H1 (cell line): ENCODE measurements at regions not wholly inside any gene's neighbourhood (a gene's known extent, or its start where the extent isn't known, plus 50 kb on each side); places are given as distances from the start of the nearest gene placed in this dataset.

Source experiments
- CTCF ChIA-PET: fragments of 300-600 bp; sonication (Branson Sonifier 250); formaldehyde crosslinking; loops from one replicate; lab custom pipeline; 2021; ENCODE audit not compliant: partially characterized antibody; lab: Charles Lee
- POLR2A ChIA-PET: fragments of 300-600 bp; sonication (Branson Sonifier 250); formaldehyde crosslinking; loops from one replicate; lab custom pipeline; 2021; ENCODE audit warnings: inconsistent platforms; ENCODE audit not compliant: partially characterized antibody; lab: Charles Lee
- DNase-seq, 2 experiments: peaks; one replicate each; pipeline versions ENCODE4 v3.0.0 to v3.0.0-alpha.2; 2010 to 2022; ENCODE audit warnings: low spot score in 2 of 2, low read depth in 1 of 2, mixed read lengths in 1 of 2
- FAIRE-seq: peaks from 2 replicates; lab custom pipeline; 2011; peaks lifted over from hg19 to GRCh38; lab: Jason Lieb, UNC
- H2AFZ ChIP-seq: 2 replicates; pipeline ENCODE4 v1.8.1; 2012; ENCODE audit warnings: low read length, inconsistent platforms
- H2AK5ac ChIP-seq: 2 replicates; pipeline ENCODE4 v1.6.1; 2013; ENCODE audit warnings: low read depth, low read length
- H2BK120ac ChIP-seq: replicated peaks from 2 replicates; pipeline ENCODE3; 2013; ENCODE audit warnings: low read depth, low read length, inconsistent platforms
- H2BK12ac ChIP-seq: 2 replicates; pipeline ENCODE4 v1.6.1; 2013; ENCODE audit warnings: low read depth, low read length
- H2BK15ac ChIP-seq: 2 replicates; pipeline ENCODE4 v1.6.1; 2013; ENCODE audit warnings: low read length
- H2BK20ac ChIP-seq: 2 replicates; pipeline ENCODE4 v1.6.1; 2013; ENCODE audit warnings: low read length
- H2BK5ac ChIP-seq: 2 replicates; pipeline ENCODE4 v1.6.1; 2013; ENCODE audit warnings: low read depth, low read length
- H3K14ac ChIP-seq: 2 replicates; pipeline ENCODE4 v1.6.1; 2013; ENCODE audit warnings: inconsistent platforms; ENCODE audit not compliant: insufficient read length
- H3K18ac ChIP-seq: 2 replicates; pipeline ENCODE4 v1.6.1; 2013; ENCODE audit warnings: low read length; ENCODE audit errors: extremely low read depth
- H3K23ac ChIP-seq: 2 replicates; pipeline ENCODE4 v1.6.1; 2013; ENCODE audit warnings: inconsistent platforms; ENCODE audit not compliant: insufficient read length
- H3K23me2 ChIP-seq: 2 replicates; pipeline ENCODE4 v1.6.1; 2013; ENCODE audit warnings: low read depth, low read length
- H3K27ac ChIP-seq: 2 replicates; pipeline ENCODE4 v1.6.1; 2011; ENCODE audit warnings: low read depth, low read length, inconsistent platforms
- H3K27me3 ChIP-seq, 4 experiments: replicated peaks in 1 of 4; 1 replicate in 1 of 4; 2 replicates in 3 of 4; pipeline versions ENCODE4 v1.6.1 to v1.8.1; 2011 to 2013; ENCODE audit warnings: low read length in 3 of 4, mild to moderate bottlenecking in 3 of 4, inconsistent platforms in 2 of 4, mixed read lengths in 2 of 4, moderate library complexity in 1 of 4; ENCODE audit not compliant: control insufficient read depth in 3 of 4, insufficient read depth in 3 of 4; ENCODE audit errors: extremely low read depth in 1 of 4
- H3K36me3 ChIP-seq, 4 experiments: 2 replicates each; pipeline versions ENCODE4 v1.6.1 to v1.8.1; 2011 to 2013; ENCODE audit warnings: mild to moderate bottlenecking in 4 of 4, low read length in 3 of 4, moderate library complexity in 2 of 4, control low read depth in 1 of 4, inconsistent platforms in 1 of 4; ENCODE audit not compliant: insufficient read depth in 4 of 4, control insufficient read depth in 2 of 4
- H3K4ac ChIP-seq: replicated peaks from 2 replicates; pipeline ENCODE3; 2013; ENCODE audit warnings: low read length, low read depth, mixed read lengths, inconsistent platforms; ENCODE audit not compliant: insufficient read length
- H3K4me1 ChIP-seq, 4 experiments: replicated peaks in 1 of 4; 1 replicate in 1 of 4; 2 replicates in 3 of 4; pipeline versions ENCODE4 v1.6.1 to v1.8.1; 2011 to 2013; ENCODE audit warnings: low read length in 3 of 4, inconsistent platforms in 2 of 4, mixed read lengths in 1 of 4; ENCODE audit not compliant: insufficient read depth in 4 of 4, control insufficient read depth in 3 of 4
- H3K4me2 ChIP-seq, 2 experiments: 2 replicates each; pipeline versions ENCODE4 v1.6.1 to v1.8.1; 2011 to 2013; ENCODE audit warnings: low read depth in 2 of 2, low read length in 2 of 2, control low read depth in 1 of 2, inconsistent platforms in 1 of 2, mild to moderate bottlenecking in 1 of 2; ENCODE audit not compliant: insufficient read depth in 1 of 2
- H3K4me3 ChIP-seq, 4 experiments: fragments of 200-600, 300-600 bp in 1 of 4; sonication (generic), shearing (Covaris generic), sonication (Bioruptor Twin) in 1 of 4; 2 replicates each; pipeline versions ENCODE4 v1.5.1 to v1.8.1; 2011 to 2016; ENCODE audit warnings: low read length in 4 of 4, low read depth in 3 of 4, control low read depth in 2 of 4, inconsistent platforms in 2 of 4, mild to moderate bottlenecking in 2 of 4, mixed read lengths in 1 of 4, moderate library complexity in 1 of 4; ENCODE audit not compliant: insufficient read depth in 2 of 4; ENCODE audit errors: extremely low read depth in 1 of 4
- H3K56ac ChIP-seq: replicated peaks from 2 replicates; pipeline ENCODE3; 2013; ENCODE audit warnings: low read depth, mild to moderate bottlenecking, mixed read lengths, low read length, inconsistent platforms; ENCODE audit not compliant: insufficient read length
- H3K79me1 ChIP-seq: 2 replicates; pipeline ENCODE4 v1.6.1; 2013; ENCODE audit warnings: low read depth, low read length, control low read depth
- H3K79me2 ChIP-seq, 2 experiments: 2 replicates each; pipeline versions ENCODE4 v1.6.1 to v1.8.1; 2012 to 2013; ENCODE audit warnings: low read length in 2 of 2, mild to moderate bottlenecking in 2 of 2, inconsistent platforms in 1 of 2; ENCODE audit not compliant: insufficient read depth in 2 of 2, control insufficient read depth in 1 of 2
- H3K9ac ChIP-seq, 4 experiments: replicated peaks in 1 of 4; 1 replicate in 1 of 4; 2 replicates in 3 of 4; pipeline versions ENCODE4 v1.6.1 to v1.8.1; 2011 to 2013; ENCODE audit warnings: low read depth in 3 of 4, low read length in 3 of 4, control low read depth in 2 of 4, mild to moderate bottlenecking in 2 of 4, moderate library complexity in 2 of 4, inconsistent platforms in 1 of 4; ENCODE audit errors: extremely low read depth in 1 of 4
- H3K9me3 ChIP-seq, 2 experiments: 2 replicates each; pipeline versions ENCODE4 v1.6.1 to v1.8.1; 2012 to 2013; ENCODE audit warnings: mild to moderate bottlenecking in 2 of 2, moderate library complexity in 2 of 2, control low read depth in 1 of 2, inconsistent platforms in 1 of 2, low read depth in 1 of 2, low read length in 1 of 2, mixed read lengths in 1 of 2; ENCODE audit not compliant: insufficient read depth in 2 of 2
- H4K20me1 ChIP-seq, 2 experiments: replicated peaks in 1 of 2; 2 replicates each; pipeline versions ENCODE3 to v1.8.1; 2011 to 2013; ENCODE audit warnings: inconsistent platforms in 2 of 2, low read length in 2 of 2, mild to moderate bottlenecking in 1 of 2; ENCODE audit not compliant: insufficient read depth in 2 of 2, control insufficient read depth in 1 of 2
- H4K5ac ChIP-seq: 2 replicates; pipeline ENCODE4 v1.6.1; 2013; ENCODE audit warnings: low read length, low read depth, mixed read lengths, inconsistent platforms; ENCODE audit not compliant: insufficient read length
- H4K8ac ChIP-seq: 2 replicates; pipeline ENCODE4 v1.8.0; 2013; ENCODE audit warnings: mild to moderate bottlenecking, moderate library complexity, low read length, inconsistent platforms; ENCODE audit not compliant: insufficient read depth; ENCODE audit errors: extremely low read depth
- H4K91ac ChIP-seq: replicated peaks from 2 replicates; pipeline ENCODE3; 2013; ENCODE audit warnings: low read length, mixed read lengths, inconsistent platforms; ENCODE audit not compliant: insufficient read length
- CBX8 ChIP-seq: fragments of 300-800, 300-1000 bp; sonication (generic); IDR thresholded peaks from 2 replicates; pipeline ENCODE4 v1.7.1; 2016; ENCODE audit warnings: low read depth, low read length, borderline replicate concordance
- EZH2 ChIP-seq: fragments of 200-600 bp; sonication (generic); IDR thresholded peaks from 2 replicates; pipeline ENCODE4 v1.7.1; 2012; ENCODE audit warnings: low read depth, mild to moderate bottlenecking, moderate library complexity, low read length, inconsistent platforms; ENCODE audit not compliant: severe bottlenecking
- GABPA ChIP-seq: IDR thresholded peaks from 2 replicates; pipeline ENCODE4 v1.6.1; 2011; ENCODE audit warnings: mild to moderate bottlenecking, low read length, moderate library complexity, borderline replicate concordance; ENCODE audit not compliant: insufficient read depth
- MAFK ChIP-seq: IDR thresholded peaks from 2 replicates; pipeline ENCODE4 v1.6.1; 2012; ENCODE audit warnings: low read depth, mild to moderate bottlenecking, improper control_type of control experiment, low read length
- NANOG ChIP-seq: IDR thresholded peaks from 2 replicates; pipeline ENCODE4 v1.6.1; 2011; ENCODE audit warnings: low read length, low read depth, mild to moderate bottlenecking, inconsistent platforms; ENCODE audit not compliant: insufficient read depth, poor library complexity, severe bottlenecking
- RAD21 ChIP-seq, 2 experiments: IDR thresholded peaks in 1 of 2; conservative IDR thresholded peaks in 1 of 2; 2 replicates each; pipeline ENCODE4 v1.6.1; 2011; ENCODE audit warnings: low read depth in 2 of 2, low read length in 2 of 2, improper control_type of control experiment in 1 of 2, inconsistent platforms in 1 of 2, mild to moderate bottlenecking in 1 of 2, moderate library complexity in 1 of 2
- WGBS, 2 experiments: shearing (Covaris generic) in 1 of 2; methylation state at CpG; one replicate each; pipeline versions ENCODE4 v1.1.6 to v1.1.7; 2013 to 2015; ENCODE audit warnings: low lambda C conversion rate in 2 of 2, mixed read lengths in 2 of 2, inconsistent platforms in 1 of 2, low coverage in 1 of 2, missing lambda C conversion rate in 1 of 2; ENCODE audit not compliant: insufficient replicate concordance in 2 of 2, insufficient coverage in 1 of 2, insufficient read length in 1 of 2; ENCODE audit errors: extremely low coverage in 1 of 2, missing lambda C conversion rate in 1 of 2; 5-methylcytosine and 5-hydroxymethylcytosine counted together
- TF ChIP-seq, protein P1 (sequence below): IDR thresholded peaks from 2 replicates; pipeline ENCODE4 v1.6.1; 2012; ENCODE audit warnings: low read length, inconsistent platforms

DNA sequence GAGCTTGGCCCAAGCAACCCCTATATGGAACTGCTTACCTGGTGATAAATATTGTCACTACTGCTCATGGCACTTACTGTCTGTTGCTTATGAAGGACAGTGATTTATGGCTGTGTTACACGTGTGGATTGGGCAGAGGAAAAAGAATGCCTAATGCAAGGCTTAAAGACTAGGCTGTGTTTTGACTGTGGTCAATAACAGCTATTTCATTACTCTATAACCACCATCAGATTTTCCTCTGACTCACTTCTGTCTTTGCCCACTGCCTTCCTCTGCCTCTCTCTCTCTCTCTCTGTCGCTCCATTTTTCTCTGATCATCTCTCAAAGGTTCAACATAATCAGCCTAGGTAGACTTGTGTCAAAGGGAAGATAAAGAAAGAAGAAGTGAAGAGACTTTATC is 96.2 kb downstream of the TLR4 start:
- POLR2A ChIA-PET = no interaction called here

More for the DNA sequence above, 96.2 kb downstream of the TLR4 start:
- no peak overlapping the region for H2BK5ac ChIP-seq
- TF ChIP-seq RAD21 (IDR thresholded peaks at IDR 0.05 in 1 of 2, conservative IDR thresholded peaks at IDR 0.05 in 1 of 2; ENCODE audit: low read depth in 2 of 2, low read length in 2 of 2) = no peak
- TF ChIP-seq NANOG = no peak
- TF ChIP-seq CBX8 = no peak
- TF ChIP-seq MAFK = no peak
- no peak for TF ChIP-seq GABPA
- TF ChIP-seq, protein P1, sequence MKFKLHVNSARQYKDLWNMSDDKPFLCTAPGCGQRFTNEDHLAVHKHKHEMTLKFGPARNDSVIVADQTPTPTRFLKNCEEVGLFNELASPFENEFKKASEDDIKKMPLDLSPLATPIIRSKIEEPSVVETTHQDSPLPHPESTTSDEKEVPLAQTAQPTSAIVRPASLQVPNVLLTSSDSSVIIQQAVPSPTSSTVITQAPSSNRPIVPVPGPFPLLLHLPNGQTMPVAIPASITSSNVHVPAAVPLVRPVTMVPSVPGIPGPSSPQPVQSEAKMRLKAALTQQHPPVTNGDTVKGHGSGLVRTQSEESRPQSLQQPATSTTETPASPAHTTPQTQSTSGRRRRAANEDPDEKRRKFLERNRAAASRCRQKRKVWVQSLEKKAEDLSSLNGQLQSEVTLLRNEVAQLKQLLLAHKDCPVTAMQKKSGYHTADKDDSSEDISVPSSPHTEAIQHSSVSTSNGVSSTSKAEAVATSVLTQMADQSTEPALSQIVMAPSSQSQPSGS = no peak
- TF ChIP-seq EZH2 = no peak
- TF ChIP-seq, all 59 proteins: peak for 0
- no peaks in the 10 kb centered on the region for H3K79me2 ChIP-seq
- no peak overlapping the region for H2BK15ac ChIP-seq
- no peak overlapping the region for H3K18ac ChIP-seq
- H3K4me3 ChIP-seq = no peak overlapping the region
- H2BK20ac ChIP-seq = no peak overlapping the region
- 86% methylated on average over 2 of the region's 2 CpGs; no CpG with 5 or more reads in 1 of the 2 experiments for WGBS, 2 experiments
- H4K8ac ChIP-seq = no peak overlapping the region
- no peak overlapping the region for H3K9ac ChIP-seq
- no peak overlapping the region for H4K91ac ChIP-seq
- CTCF ChIA-PET = no interaction called here
- H3K23ac ChIP-seq = no peak overlapping the region
- no peak for DNase-seq
- H3K4me1 ChIP-seq = no peaks in the 10 kb centered on the region
- H4K5ac ChIP-seq = no peak overlapping the region
- H3K23me2 ChIP-seq = no peaks in the 10 kb centered on the region
- no peak overlapping the region for H3K27ac ChIP-seq
- no peak for FAIRE-seq
- no peaks in the 10 kb centered on the region for H3K36me3 ChIP-seq
- H3K4ac ChIP-seq = no peak overlapping the region
- H3K27me3 ChIP-seq = no peaks in the 10 kb centered on the region
- H2AFZ ChIP-seq = no peak overlapping the region
- no peak overlapping the region for H3K4me2 ChIP-seq
- H3K56ac ChIP-seq = no peak overlapping the region
- no peak overlapping the region for H2AK5ac ChIP-seq
- no peak overlapping the region for H3K14ac ChIP-seq
- no peaks in the 10 kb centered on the region for H3K79me1 ChIP-seq
- no peak overlapping the region for H2BK12ac ChIP-seq
- no peaks in the 10 kb centered on the region for H4K20me1 ChIP-seq
- no peak overlapping the region for H2BK120ac ChIP-seq
- no peaks in the 10 kb centered on the region for H3K9me3 ChIP-seq
